Sigmoid colon (tissue), 6 donors: ENCODE measurements at regions not wholly inside any gene's neighbourhood (a gene's known extent, or its start where the extent isn't known, plus 50 kb on each side); places are given as distances from the start of the nearest gene placed in this dataset.

Source experiments
- DNase-seq: peaks from one replicate; pipeline ENCODE4 v3.0.0-alpha.2; 2019
- H3K27ac ChIP-seq, 4 donors: fragments of 200-600 bp; sonication (generic); one replicate each; pipeline ENCODE4 v1.5.1; 2016 to 2019; ENCODE audit warnings: mild to moderate bottlenecking in 1 of 4
- H3K27me3 ChIP-seq, 3 donors: fragments of 200-600 bp; sonication (generic); one replicate each; pipeline ENCODE4 v1.5.1; 2019; ENCODE audit warnings: mild to moderate bottlenecking in 1 of 3
- H3K36me3 ChIP-seq, 4 donors: fragments of 200-600 bp; sonication (generic); one replicate each; pipeline ENCODE4 v1.5.1; 2016 to 2019
- H3K4me1 ChIP-seq, 4 donors: fragments of 200-600 bp; sonication (generic); one replicate each; pipeline ENCODE4 v1.5.1; 2017 to 2019
- H3K4me3 ChIP-seq, 4 donors: fragments of 200-600 bp; sonication (generic); one replicate each; pipeline ENCODE4 v1.5.1; 2017 to 2019; ENCODE audit warnings: mild to moderate bottlenecking in 2 of 4, moderate library complexity in 1 of 4
- H3K9me3 ChIP-seq, 4 donors: fragments of 200-600 bp in 3 of 4; sonication (generic) in 3 of 4; one replicate each; pipeline versions ENCODE4 v1.5.1 to v1.6.1; 2013 to 2019
- EP300 ChIP-seq, 4 donors: sonication (generic); formaldehyde crosslinking; IDR thresholded peaks; one replicate each; pipeline ENCODE4 v1.6.1; 2017; ENCODE audit warnings: antibody characterized with exemption in 4 of 4
- POLR2A ChIP-seq, 2 donors: fragments of 450-650 bp; IDR thresholded peaks; one replicate each; pipeline ENCODE4 v1.6.1; 2016; ENCODE audit warnings: antibody characterized with exemption in 2 of 2, mild to moderate bottlenecking in 2 of 2, moderate library complexity in 2 of 2
- POLR2AphosphoS5 ChIP-seq, 4 donors: sonication (generic); formaldehyde crosslinking; IDR thresholded peaks; one replicate each; pipeline ENCODE4 v1.6.1; 2017; ENCODE audit warnings: antibody characterized with exemption in 4 of 4
- WGBS, 2 donors: extraction: QIAGEN DNeasy Blood & Tissue Kit; methylation state at CpG; one replicate each; pipeline ENCODE4 v1.1.7; 2013; 5-methylcytosine and 5-hydroxymethylcytosine counted together
- intact Hi-C: fragments of 100-400 bp; cut with DNase I; formaldehyde crosslinking; loops from one replicate; pipeline ENCODE4 v1.15.1; 2023
- TF ChIP-seq, protein P1 (sequence below), 4 experiments: fragments of 450-650 bp in 3 of 4; fragments of 200-600 bp in 1 of 4; IDR thresholded peaks; one replicate each; pipeline ENCODE4 v1.5.1; 2016 to 2019; ENCODE audit warnings: antibody characterized with exemption in 4 of 4, mild to moderate bottlenecking in 3 of 4, moderate library complexity in 2 of 4
- donor health status: healthy with polysubstance abuse.
- donor health status: healthy.

DNA sequence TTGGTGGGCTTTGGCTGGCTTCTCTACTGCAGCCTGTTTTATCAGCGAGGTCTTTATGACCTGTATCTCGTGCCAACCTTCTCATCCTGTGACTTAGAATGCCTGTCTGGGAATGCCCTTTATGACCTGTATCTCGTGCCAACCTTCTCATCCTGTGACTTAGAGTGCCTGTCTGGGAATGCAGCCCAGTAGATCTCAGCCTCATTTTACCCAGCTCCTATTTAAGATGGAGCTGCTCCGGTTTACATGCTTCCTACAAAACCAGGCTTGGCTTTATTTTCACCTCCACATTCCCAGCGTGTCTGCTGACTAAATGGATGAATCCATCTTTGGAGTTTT is 395.3 kb downstream of the PREX1 start:
- Histone ChIP-seq H3K36me3 (no peaks in the 10 kb centered on the region), H3K27me3 (no peaks in the 10 kb centered on the region), H3K9me3 (no peaks in the 10 kb centered on the region), H3K27ac (no peak overlapping the region), H3K4me3 (no peak overlapping the region), H3K4me1 (peaks cover 0 to 10% (median 7%) of the 10 kb centered on the region in 4 donors)
- no peak for DNase-seq
- 38 to 73% methylated on average over 5 of the region's 5 CpGs for WGBS, 2 donors
- TF ChIP-seq POLR2A (IDR thresholded peaks at IDR 0.05) (no peak), EP300 (IDR thresholded peaks at IDR 0.05) (no peak), POLR2AphosphoS5 (IDR thresholded peaks at IDR 0.05) (no peak)
- TF ChIP-seq, protein P1, sequence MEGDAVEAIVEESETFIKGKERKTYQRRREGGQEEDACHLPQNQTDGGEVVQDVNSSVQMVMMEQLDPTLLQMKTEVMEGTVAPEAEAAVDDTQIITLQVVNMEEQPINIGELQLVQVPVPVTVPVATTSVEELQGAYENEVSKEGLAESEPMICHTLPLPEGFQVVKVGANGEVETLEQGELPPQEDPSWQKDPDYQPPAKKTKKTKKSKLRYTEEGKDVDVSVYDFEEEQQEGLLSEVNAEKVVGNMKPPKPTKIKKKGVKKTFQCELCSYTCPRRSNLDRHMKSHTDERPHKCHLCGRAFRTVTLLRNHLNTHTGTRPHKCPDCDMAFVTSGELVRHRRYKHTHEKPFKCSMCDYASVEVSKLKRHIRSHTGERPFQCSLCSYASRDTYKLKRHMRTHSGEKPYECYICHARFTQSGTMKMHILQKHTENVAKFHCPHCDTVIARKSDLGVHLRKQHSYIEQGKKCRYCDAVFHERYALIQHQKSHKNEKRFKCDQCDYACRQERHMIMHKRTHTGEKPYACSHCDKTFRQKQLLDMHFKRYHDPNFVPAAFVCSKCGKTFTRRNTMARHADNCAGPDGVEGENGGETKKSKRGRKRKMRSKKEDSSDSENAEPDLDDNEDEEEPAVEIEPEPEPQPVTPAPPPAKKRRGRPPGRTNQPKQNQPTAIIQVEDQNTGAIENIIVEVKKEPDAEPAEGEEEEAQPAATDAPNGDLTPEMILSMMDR (IDR thresholded peaks at IDR 0.05), result no peak
- intact Hi-C loops, result no loop called here

DNA sequence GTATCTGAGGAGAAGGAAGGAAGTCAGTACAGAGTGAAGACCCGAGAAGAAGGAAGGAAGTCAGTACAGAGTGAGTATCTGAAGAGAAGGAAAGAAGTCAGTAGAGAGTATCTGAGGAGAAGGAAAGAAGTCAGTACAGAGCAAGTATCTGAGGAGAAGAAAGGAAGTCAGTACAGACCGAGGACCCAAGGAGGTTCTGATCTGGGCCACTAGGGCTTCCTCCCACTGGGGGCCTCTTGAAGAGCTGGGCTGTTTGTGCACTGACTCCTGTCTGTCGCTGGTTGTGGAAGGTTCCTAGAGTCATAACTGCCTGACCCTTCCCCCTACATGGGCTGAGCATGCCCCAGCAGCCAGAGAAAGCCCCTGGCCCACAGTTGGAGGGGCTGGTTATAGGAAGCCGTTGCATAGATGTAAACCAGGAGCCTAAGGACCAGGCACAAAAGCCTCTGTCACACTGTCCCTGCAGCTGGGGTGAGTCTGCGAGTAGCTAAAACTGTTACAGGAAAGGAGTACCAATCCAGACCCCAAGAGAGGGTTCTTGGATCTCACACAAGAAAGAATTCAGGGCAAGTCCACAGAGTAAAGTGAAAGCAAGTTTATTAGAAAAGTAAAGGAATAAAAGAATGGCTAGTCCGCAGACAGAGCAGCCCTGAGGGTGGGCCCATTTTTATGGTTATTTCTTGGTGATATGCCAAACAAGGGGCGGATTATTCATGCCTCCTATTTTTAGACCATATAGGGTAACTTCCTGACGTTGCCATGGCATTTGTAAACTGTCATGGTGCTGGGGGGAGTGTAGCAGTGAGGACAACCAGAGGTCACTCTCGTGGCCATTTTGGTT is 395.9 kb downstream of the PREX1 start:
- H3K9me3 ChIP-seq, result no peaks in the 10 kb centered on the region
- no peaks in the 10 kb centered on the region for H3K27me3 ChIP-seq
- no peak for DNase-seq
- peaks cover 0 to 10% (median 7%) of the 10 kb centered on the region in 4 donors for H3K4me1 ChIP-seq
- no peak overlapping the region for H3K4me3 ChIP-seq
- 45 to 65% methylated on average over 9 of the region's 9 CpGs for WGBS, 2 donors
- TF ChIP-seq, protein P1 (IDR thresholded peaks at IDR 0.05), result no peak
- TF ChIP-seq EP300 (IDR thresholded peaks at IDR 0.05) (no peak), POLR2AphosphoS5 (IDR thresholded peaks at IDR 0.05) (no peak)
- no peaks in the 10 kb centered on the region for H3K36me3 ChIP-seq
- no peak overlapping the region for H3K27ac ChIP-seq
- intact Hi-C loops, result no loop called here

DNA sequence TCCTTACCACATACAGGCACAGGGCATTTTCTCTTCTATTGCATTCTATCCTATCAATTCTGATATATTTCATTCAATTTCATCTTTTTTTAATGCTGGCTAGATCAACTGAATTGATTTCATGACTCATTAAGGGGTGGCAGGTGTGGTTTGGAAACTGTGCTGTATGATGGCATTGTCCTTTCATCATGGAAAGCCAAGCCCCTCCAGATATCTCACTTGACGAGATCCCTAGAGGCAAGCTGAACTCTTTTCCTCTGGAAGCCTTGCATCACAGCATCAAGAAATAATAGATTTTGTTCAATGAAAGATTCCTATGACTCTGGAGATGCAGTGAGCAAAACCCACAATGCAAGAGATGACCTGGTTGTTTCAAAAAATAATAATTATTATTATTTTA is 401.2 kb downstream of the PREX1 start:
- TF ChIP-seq, protein P1 (IDR thresholded peaks at IDR 0.05), result no peak
- no peak for TF ChIP-seq POLR2AphosphoS5 (IDR thresholded peaks at IDR 0.05)
- TF ChIP-seq POLR2A (IDR thresholded peaks at IDR 0.05), result no peak
- no peak for TF ChIP-seq EP300 (IDR thresholded peaks at IDR 0.05)
- H3K27me3 ChIP-seq, result no peaks in the 10 kb centered on the region
- no peaks in the 10 kb centered on the region for H3K4me1 ChIP-seq
- WGBS, 2 donors, result 54 to 81% methylated on average over 1 of the region's 1 CpG
- intact Hi-C loops, result no loop called here
- no peak overlapping the region for H3K4me3 ChIP-seq
- no peaks in the 10 kb centered on the region for H3K9me3 ChIP-seq
- no peak for DNase-seq
- H3K27ac ChIP-seq, result no peak overlapping the region
- H3K36me3 ChIP-seq, result no peaks in the 10 kb centered on the region

DNA sequence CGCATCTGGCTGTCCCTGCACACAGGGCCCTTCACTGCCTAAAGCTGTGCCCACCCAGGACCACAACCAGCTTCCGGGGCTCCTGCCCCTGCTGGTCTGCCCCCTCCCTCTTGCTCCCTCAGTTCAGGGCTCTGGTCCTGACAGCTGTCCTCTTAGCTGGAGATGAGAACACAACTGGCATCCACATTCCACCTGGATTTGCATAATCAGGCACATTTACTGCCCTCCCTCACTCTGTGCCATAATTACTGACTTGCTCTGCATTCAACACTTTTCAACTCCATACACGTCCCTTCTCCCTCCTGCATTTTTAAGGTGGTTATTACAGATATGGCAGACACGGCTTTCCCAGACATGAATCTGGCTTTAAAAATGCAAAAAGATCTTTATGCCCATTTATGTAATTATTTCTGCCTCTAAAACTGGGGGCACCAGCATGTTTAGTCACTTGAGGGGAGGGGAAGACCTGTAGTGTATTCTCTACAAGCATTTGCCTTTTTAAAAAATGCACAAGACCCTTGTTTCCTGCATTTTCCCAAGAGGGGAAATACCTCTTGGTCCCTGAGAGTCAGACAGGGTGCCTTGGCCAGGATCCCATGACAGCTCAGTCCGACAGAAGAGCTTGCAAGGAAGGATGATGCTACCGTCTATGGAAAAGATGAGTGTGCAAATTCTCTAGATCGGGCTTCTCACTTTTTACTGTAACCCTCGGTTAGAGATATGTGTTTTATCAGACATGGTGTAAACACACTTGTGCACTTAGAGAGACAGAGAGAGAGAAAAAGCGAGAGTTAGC is 401.8 kb downstream of the PREX1 start:
- no peak for DNase-seq
- no peak overlapping the region for H3K27ac ChIP-seq
- 57 to 65% methylated on average over 9 of the region's 9 CpGs for WGBS, 2 donors
- no peaks in the 10 kb centered on the region for H3K4me1 ChIP-seq
- intact Hi-C loops, result no loop called here
- no peaks in the 10 kb centered on the region for H3K9me3 ChIP-seq
- no peak overlapping the region for H3K4me3 ChIP-seq
- H3K27me3 ChIP-seq, result no peaks in the 10 kb centered on the region
- TF ChIP-seq POLR2A (IDR thresholded peaks at IDR 0.05) (no peak), EP300 (IDR thresholded peaks at IDR 0.05) (no peak), POLR2AphosphoS5 (IDR thresholded peaks at IDR 0.05) (no peak)
- TF ChIP-seq, protein P1 (IDR thresholded peaks at IDR 0.05), result no peak
- H3K36me3 ChIP-seq, result no peaks in the 10 kb centered on the region
